ENCODE measurements at regions not wholly inside any gene's neighbourhood (a gene's known extent, or its start where the extent isn't known, plus 50 kb on each side); places are given as distances from the start of the nearest gene placed in this dataset.
"Not testable (repeated sequence)": the region's sequence is repeated elsewhere in the genome, so short reads cannot be mapped to it uniquely, and the experiment has no call there.

- Mint-ChIP-seq H3K36me3 (ENCODE audit: insufficient read depth) (no peaks in the 10 kb centered on the region), H3K9me3 (ENCODE audit: low read depth) (no peaks in the 10 kb centered on the region), H3K4me3 (ENCODE audit: low read depth) (no peak overlapping the region), H3K27ac (no peak overlapping the region), H3K27me3 (peaks cover 4% of the 10 kb centered on the region), H3K4me1 (ENCODE audit: low read depth) (peaks cover 5% of the 10 kb centered on the region)
- TF ChIP-seq, protein P1, sequence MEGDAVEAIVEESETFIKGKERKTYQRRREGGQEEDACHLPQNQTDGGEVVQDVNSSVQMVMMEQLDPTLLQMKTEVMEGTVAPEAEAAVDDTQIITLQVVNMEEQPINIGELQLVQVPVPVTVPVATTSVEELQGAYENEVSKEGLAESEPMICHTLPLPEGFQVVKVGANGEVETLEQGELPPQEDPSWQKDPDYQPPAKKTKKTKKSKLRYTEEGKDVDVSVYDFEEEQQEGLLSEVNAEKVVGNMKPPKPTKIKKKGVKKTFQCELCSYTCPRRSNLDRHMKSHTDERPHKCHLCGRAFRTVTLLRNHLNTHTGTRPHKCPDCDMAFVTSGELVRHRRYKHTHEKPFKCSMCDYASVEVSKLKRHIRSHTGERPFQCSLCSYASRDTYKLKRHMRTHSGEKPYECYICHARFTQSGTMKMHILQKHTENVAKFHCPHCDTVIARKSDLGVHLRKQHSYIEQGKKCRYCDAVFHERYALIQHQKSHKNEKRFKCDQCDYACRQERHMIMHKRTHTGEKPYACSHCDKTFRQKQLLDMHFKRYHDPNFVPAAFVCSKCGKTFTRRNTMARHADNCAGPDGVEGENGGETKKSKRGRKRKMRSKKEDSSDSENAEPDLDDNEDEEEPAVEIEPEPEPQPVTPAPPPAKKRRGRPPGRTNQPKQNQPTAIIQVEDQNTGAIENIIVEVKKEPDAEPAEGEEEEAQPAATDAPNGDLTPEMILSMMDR (IDR thresholded peaks at IDR 0.05; ENCODE audit: unreplicated experiment): no peak
- DNase-seq (ENCODE audit: low spot score, unreplicated experiment): no peak
These were observed 209.6 kb upstream of the SSTR4 start for GRCh38 chr20:22825546-22825945.

GRCh38 chr20:22826306-22827230 is 208.5 kb upstream of the SSTR4 start:
- Mint-ChIP-seq H3K36me3 (ENCODE audit: insufficient read depth) (no peaks in the 10 kb centered on the region), H3K27ac (no peak overlapping the region), H3K4me3 (ENCODE audit: low read depth) (no peak overlapping the region), H3K27me3 (peaks cover 4% of the 10 kb centered on the region), H3K4me1 (ENCODE audit: low read depth) (peaks cover 1% of the 10 kb centered on the region), H3K9me3 (ENCODE audit: low read depth) (peaks cover 5% of the 10 kb centered on the region)
- DNase-seq (ENCODE audit: low spot score, unreplicated experiment): no peak
- TF ChIP-seq, protein P1 (IDR thresholded peaks at IDR 0.05; ENCODE audit: unreplicated experiment): no peak

DNA sequence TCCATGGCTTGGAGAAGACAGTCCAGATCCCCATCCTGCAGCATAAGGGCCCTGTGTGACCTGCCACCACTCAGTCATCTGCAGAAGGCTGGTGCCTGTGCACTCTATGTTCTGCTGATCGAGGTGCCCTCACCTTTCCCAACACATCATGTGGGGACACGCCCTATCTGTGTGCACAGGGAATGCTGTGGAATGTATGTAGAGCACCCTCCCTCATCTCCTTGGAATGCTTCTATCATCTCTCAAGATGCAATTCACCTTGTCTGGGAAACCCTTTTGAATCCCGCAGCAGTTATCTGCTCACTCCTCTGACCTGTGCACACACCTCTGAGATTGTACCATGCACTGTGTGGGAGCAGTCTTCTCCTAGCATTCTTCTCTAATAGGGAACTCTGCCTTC is 207.2 kb upstream of the SSTR4 start:
- Mint-ChIP-seq H3K9me3 (ENCODE audit: low read depth) (peaks cover 5% of the 10 kb centered on the region), H3K27me3 (peaks cover 4% of the 10 kb centered on the region), H3K27ac (no peak overlapping the region), H3K4me3 (ENCODE audit: low read depth) (no peak overlapping the region), H3K36me3 (ENCODE audit: insufficient read depth) (no peaks in the 10 kb centered on the region), H3K4me1 (ENCODE audit: low read depth) (no peaks in the 10 kb centered on the region)
- DNase-seq (ENCODE audit: low spot score, unreplicated experiment): no peak
- TF ChIP-seq, protein P1 (IDR thresholded peaks at IDR 0.05; ENCODE audit: unreplicated experiment): no peak

DNA sequence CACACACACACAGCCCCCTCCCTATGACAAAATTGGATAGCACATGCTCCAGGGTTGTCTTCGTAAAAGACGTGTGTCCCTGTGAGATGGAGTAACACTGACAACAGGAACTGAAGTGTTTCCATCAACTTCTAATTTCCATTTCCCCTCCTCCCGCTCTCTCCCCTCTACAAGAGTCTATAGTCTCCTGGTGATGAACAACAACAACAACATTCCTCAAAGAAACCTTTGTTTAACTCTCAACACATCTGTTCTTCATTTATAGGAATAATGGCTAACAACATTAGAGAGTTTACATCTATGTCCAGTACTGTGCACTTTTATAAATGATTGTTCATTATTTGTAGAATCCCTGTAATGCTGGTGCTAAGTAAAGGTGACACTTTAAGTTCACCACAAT is 205.8 kb upstream of the SSTR4 start:
- Mint-ChIP-seq H3K4me3 (ENCODE audit: low read depth) (no peak overlapping the region), H3K27ac (no peak overlapping the region), H3K4me1 (ENCODE audit: low read depth) (peaks cover 3% of the 10 kb centered on the region), H3K9me3 (ENCODE audit: low read depth) (peaks cover 5% of the 10 kb centered on the region), H3K27me3 (peaks cover 4% of the 10 kb centered on the region), H3K36me3 (ENCODE audit: insufficient read depth) (no peaks in the 10 kb centered on the region)
- TF ChIP-seq, protein P1 (IDR thresholded peaks at IDR 0.05; ENCODE audit: unreplicated experiment): no peak
- DNase-seq (ENCODE audit: low spot score, unreplicated experiment): no peak

- Mint-ChIP-seq H3K36me3 (ENCODE audit: insufficient read depth) (no peaks in the 10 kb centered on the region), H3K27me3 (peaks cover 6% of the 10 kb centered on the region), H3K4me1 (ENCODE audit: low read depth) (peaks cover 3% of the 10 kb centered on the region), H3K27ac (no peak overlapping the region), H3K4me3 (ENCODE audit: low read depth) (no peak overlapping the region), H3K9me3 (ENCODE audit: low read depth) (peaks cover 5% of the 10 kb centered on the region)
- no peak for DNase-seq (ENCODE audit: low spot score, unreplicated experiment)
- TF ChIP-seq, protein P1 (IDR thresholded peaks at IDR 0.05; ENCODE audit: unreplicated experiment): no peak
These were observed 205.0 kb upstream of the SSTR4 start for GRCh38 chr20:22830138-22830537.

- not testable (repeated sequence) for H3K4me3 Mint-ChIP-seq (ENCODE audit: low read depth); H3K4me1 Mint-ChIP-seq (ENCODE audit: low read depth); H3K27me3 Mint-ChIP-seq; DNase-seq (ENCODE audit: low spot score, unreplicated experiment); H3K9me3 Mint-ChIP-seq (ENCODE audit: low read depth); H3K36me3 Mint-ChIP-seq (ENCODE audit: insufficient read depth); H3K27ac Mint-ChIP-seq
These were observed 204.4 kb upstream of the SSTR4 start for GRCh38 chr20:22830715-22831114.
